ENCODE measurements at regions not wholly inside any gene's neighbourhood (a gene's known extent, or its start where the extent isn't known, plus 50 kb on each side); places are given as distances from the start of the nearest gene placed in this dataset.

DNA sequence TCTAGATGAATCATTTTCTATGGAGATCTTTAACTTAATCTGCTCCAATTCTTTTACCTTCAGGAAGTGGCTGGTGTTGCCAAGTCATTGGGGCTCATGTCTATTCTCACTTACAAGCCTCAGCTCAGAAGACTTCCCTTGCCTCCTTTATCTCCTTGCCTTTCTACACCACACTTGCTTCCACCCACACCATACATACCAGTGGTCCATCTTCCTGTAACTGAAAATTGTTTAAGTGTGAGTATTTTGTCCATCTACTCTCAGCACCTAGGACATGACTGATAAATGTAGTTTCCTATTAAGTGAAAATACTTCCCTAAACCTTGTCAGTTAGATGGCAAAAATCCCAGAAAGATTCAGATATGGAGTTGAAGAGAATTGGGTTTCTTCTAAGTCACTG is 199.7 kb upstream of the CPNE8 start:
- H3K27ac ChIP-seq (ENCODE audit: low read depth) = no peak overlapping the region
- H3K4me1 ChIP-seq (ENCODE audit: insufficient read depth) = no peaks in the 10 kb centered on the region
- no peak overlapping the region for H3K4me3 ChIP-seq (ENCODE audit: low read depth, low read length)
- DNase-seq (ENCODE audit: extremely low spot score) = no peak
- no peaks in the 10 kb centered on the region for H3K36me3 ChIP-seq (ENCODE audit: insufficient read depth)

DNA sequence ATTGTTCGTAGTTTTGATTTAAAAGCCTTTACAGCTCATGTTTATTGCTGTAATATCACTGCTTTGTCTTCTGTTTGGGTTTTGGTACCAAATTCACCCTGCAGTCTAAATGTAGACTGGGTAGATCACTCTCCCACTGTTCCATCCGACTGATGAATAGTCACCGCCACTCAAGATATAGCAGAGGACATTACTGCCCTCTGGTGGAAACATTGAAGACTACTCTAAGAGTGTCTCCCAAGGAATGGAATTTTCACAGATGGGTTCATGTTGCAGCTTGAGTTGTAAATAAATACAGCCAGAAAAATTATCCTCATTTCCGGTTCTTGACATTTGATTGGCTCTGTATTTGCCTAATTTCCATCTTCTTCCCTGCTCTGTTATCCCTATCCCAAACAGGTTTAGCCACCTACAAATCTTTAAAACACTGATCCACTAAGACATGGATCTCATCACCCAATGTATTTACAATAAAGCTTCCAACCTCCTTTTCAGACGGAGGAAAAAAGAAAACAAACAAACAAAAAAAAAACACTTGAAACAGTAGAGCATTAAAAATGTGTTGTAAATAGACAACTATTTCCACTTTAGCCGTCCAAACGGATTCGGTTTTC is 198.3 kb upstream of the CPNE8 start:
- 33% methylated on average over 8 of the region's 8 CpGs for WGBS
- peak; percentile 42 for DNase-seq (ENCODE audit: extremely low spot score)
- Histone ChIP-seq H3K4me1 (ENCODE audit: insufficient read depth) (no peaks in the 10 kb centered on the region), H3K4me3 (ENCODE audit: low read depth, low read length) (no peak overlapping the region), H3K36me3 (ENCODE audit: insufficient read depth) (no peaks in the 10 kb centered on the region), H3K27ac (ENCODE audit: low read depth) (no peak overlapping the region)

DNA sequence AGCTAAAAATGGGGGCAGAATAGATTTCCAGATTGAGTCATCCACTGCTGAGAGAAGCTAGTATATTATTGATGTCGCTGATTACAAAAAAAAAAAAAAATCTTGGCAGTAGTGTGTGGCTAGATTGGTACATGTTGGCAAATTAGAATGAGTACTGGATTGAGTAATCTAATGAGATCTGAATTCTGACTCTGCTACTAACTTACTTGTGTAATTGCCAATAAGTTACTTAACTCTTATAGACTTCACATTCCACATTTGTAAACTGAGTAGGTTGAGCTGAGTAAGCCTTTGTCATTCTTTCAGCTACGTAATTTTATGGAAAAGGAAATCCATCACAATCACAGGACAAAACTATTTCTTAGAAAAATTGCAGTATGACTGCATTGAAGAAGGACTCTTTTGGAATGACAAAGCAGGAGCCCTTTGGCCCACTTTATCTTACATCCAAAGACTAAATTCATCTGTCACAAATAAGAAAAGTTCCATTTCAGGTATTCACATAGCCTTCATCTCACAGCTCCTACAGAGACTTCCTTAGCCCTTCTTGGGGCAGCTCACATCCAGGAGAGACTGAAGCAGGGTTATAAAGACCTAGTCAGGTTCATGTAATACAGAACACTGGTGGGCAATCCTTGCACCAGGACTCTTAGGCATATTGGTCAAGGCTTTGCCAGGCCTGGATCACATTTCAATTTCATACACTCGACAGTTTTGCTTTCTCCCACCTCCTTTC is 197.3 kb upstream of the CPNE8 start:
- DNase-seq (ENCODE audit: extremely low spot score) = no peak
- H3K27ac ChIP-seq (ENCODE audit: low read depth) = no peak overlapping the region
- no peaks in the 10 kb centered on the region for H3K36me3 ChIP-seq (ENCODE audit: insufficient read depth)
- 77% methylated on average over 3 of the region's 3 CpGs for WGBS
- H3K4me3 ChIP-seq (ENCODE audit: low read depth, low read length) = no peak overlapping the region
- H3K4me1 ChIP-seq (ENCODE audit: insufficient read depth) = no peaks in the 10 kb centered on the region

DNA sequence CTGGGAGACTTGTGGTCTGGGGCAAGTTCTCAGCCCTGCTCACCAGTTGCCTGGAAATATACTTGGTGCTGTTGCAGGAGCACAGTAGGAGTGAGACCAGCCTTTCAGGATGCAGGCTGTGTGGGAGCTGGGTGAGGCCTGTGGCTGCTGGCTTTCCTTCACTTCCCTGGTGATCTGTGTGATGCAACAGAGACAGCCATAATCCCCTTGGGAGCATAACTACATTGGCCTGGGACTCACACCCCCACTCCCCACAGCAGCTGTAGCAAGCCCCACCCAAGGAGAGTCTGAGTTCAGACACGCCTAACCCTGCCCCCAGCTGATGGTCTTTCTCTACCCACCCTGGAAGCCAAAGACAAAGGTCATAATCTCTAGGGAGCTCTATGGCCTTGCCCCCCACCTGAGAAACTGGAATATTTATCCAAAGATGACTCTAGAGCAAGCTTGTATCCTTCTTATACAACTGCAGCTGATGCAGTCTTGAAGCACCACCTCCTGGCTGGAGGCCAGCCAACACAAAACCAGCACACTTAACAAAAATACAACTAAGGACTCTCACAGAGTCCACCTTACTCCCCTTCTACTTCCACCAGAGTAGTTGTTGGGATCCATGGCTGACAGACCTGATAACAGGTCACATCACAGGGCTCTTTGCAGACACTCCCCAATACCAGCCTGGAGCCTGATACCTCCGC is 190.4 kb upstream of the CPNE8 start:
- Histone ChIP-seq H3K4me3 (ENCODE audit: low read depth, low read length) (no peak overlapping the region), H3K27ac (ENCODE audit: low read depth) (no peak overlapping the region), H3K36me3 (ENCODE audit: insufficient read depth) (no peaks in the 10 kb centered on the region), H3K4me1 (ENCODE audit: insufficient read depth) (no peaks in the 10 kb centered on the region)
- 85% methylated on average over 2 of the region's 2 CpGs for WGBS
- DNase-seq (ENCODE audit: extremely low spot score) = no peak

DNA sequence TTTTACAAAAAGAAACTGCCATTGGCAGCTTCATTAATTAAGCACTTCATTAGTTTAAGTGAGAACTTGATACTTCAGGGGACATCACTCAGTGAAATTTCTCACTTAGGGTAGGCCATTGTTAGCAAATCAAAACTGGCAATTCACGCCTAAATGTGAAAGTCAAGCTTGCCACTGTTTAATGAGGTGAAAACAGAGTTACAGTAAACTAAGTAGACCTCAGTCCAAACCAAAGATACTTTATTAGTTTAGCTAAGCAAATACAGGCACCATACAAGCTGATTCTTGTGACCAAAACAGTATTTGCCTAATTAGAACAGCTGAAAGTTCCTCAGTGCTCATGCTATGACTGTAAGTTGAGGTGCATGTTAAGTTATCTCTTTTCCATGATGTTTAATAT is 176.5 kb upstream of the CPNE8 start:
- Histone ChIP-seq H3K4me3 (ENCODE audit: low read depth, low read length) (no peak overlapping the region), H3K4me1 (ENCODE audit: insufficient read depth) (no peaks in the 10 kb centered on the region), H3K36me3 (ENCODE audit: insufficient read depth) (no peaks in the 10 kb centered on the region), H3K27ac (ENCODE audit: low read depth) (no peak overlapping the region)
- DNase-seq (ENCODE audit: extremely low spot score) = no peak
- WGBS = 72% methylated on average over 1 of the region's 1 CpG

DNA sequence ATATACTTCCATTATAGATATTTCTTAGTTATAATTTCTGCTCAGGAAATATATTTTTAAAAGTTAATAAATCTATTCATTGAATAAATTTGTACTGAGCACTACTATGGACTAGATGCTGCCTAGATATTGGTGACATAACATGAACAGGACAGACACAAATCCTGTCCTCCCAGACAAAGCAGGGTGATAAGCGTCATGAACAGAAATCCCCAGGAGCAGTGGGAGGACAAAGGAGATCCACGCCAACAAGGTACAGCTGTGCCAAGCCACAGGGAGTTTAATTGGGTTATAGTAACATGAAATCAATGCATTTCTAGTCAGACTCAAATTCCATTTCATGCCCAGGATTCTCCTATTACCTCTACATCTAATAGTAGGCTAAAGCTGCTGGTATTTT is 171.8 kb upstream of the CPNE8 start:
- no peak for DNase-seq (ENCODE audit: extremely low spot score)
- no peak overlapping the region for H3K27ac ChIP-seq (ENCODE audit: low read depth)
- no peaks in the 10 kb centered on the region for H3K4me1 ChIP-seq (ENCODE audit: insufficient read depth)
- WGBS = 69% methylated on average over 2 of the region's 2 CpGs
- H3K4me3 ChIP-seq (ENCODE audit: low read depth, low read length) = no peak overlapping the region
- no peaks in the 10 kb centered on the region for H3K36me3 ChIP-seq (ENCODE audit: insufficient read depth)

DNA sequence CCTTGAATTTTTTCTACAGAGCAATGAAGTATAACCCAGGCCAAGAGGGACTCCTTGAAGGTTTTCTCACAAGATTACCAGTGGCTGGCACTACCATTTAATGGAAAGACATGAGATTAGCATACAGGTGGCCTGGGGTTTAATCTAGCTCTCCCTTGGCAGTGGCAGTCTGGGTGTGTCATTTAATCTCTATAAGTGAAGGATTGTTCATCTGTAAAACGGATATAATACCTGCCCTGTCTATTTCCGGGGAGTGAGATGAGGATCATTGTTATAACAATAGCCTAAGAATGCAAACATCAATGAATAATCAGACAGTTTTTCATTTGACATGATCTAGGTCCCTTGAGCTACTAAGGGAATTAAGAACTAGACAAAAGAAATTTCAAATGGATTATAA is 168.7 kb upstream of the CPNE8 start:
- Histone ChIP-seq H3K4me1 (ENCODE audit: insufficient read depth) (no peaks in the 10 kb centered on the region), H3K4me3 (ENCODE audit: low read depth, low read length) (no peak overlapping the region), H3K27ac (ENCODE audit: low read depth) (no peak overlapping the region), H3K36me3 (ENCODE audit: insufficient read depth) (no peaks in the 10 kb centered on the region)
- 69% methylated on average over 2 of the region's 2 CpGs for WGBS
- DNase-seq (ENCODE audit: extremely low spot score) = no peak

DNA sequence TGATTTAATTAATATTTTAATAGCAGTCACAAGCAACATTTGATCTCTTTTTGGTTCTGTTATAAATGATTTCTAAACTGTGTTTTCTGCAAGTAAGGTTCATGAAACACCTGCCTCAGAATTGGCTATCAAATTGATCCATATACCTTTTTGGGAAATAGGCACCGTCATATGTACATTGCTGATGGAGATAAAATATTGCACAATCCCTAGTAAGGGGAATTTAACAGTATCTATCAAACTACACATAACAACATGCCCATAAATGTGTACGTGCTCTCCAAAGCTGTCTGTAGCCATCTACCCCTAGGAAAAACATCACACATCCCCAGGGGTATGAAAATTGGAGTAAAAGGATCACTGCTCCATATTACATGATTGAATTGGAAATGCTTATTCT is 167.3 kb upstream of the CPNE8 start:
- H3K36me3 ChIP-seq (ENCODE audit: insufficient read depth) = no peaks in the 10 kb centered on the region
- H3K27ac ChIP-seq (ENCODE audit: low read depth) = no peak overlapping the region
- 50% methylated on average over 2 of the region's 2 CpGs for WGBS
- DNase-seq (ENCODE audit: extremely low spot score) = no peak
- no peaks in the 10 kb centered on the region for H3K4me1 ChIP-seq (ENCODE audit: insufficient read depth)
- H3K4me3 ChIP-seq (ENCODE audit: low read depth, low read length) = no peak overlapping the region

DNA sequence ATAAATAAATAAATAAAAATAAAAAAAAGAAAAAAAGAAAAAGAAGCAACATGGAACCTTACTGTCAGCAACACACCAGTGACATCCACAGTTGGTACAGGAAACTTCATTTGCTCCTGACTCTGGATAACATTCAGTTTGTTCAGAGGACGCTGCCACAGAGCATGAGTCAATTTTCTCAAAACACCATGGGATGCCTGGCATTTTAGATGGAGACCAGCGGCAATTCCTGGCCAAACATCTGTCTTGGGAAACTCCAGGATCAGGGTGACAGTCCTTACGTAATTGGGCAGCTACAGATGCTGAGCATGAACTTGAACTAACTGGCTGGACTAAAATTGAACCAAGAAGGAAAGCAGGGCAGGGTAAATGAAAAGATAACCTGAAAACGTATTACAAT is 166.2 kb upstream of the CPNE8 start:
- WGBS = 74% methylated on average over 4 of the region's 4 CpGs
- Histone ChIP-seq H3K4me1 (ENCODE audit: insufficient read depth) (no peaks in the 10 kb centered on the region), H3K4me3 (ENCODE audit: low read depth, low read length) (no peak overlapping the region), H3K36me3 (ENCODE audit: insufficient read depth) (no peaks in the 10 kb centered on the region), H3K27ac (ENCODE audit: low read depth) (no peak overlapping the region)
- DNase-seq (ENCODE audit: extremely low spot score) = no peak

DNA sequence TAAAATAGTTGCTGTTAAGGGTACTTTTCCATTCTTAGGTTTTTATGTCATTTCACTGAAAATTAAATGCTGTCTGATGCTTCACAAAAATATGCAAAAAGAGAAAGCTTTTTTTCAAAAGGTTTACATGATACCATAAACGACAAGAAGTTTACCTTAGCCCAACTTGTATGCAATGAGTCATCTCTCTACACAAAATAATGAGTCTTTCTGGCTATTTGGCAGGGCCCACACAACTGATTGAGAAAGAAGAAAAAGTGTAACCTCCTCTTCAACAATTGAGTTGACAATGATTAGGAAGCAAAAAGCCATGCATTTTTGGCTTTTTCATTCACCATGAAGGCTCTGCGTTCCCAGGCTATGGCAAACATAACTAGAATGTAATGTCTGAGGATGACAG is 165.4 kb upstream of the CPNE8 start:
- H3K4me1 ChIP-seq (ENCODE audit: insufficient read depth) = no peaks in the 10 kb centered on the region
- no peak for DNase-seq (ENCODE audit: extremely low spot score)
- H3K27ac ChIP-seq (ENCODE audit: low read depth) = no peak overlapping the region
- no peak overlapping the region for H3K4me3 ChIP-seq (ENCODE audit: low read depth, low read length)
- H3K36me3 ChIP-seq (ENCODE audit: insufficient read depth) = no peaks in the 10 kb centered on the region
- 64% methylated on average over 2 of the region's 2 CpGs for WGBS

DNA sequence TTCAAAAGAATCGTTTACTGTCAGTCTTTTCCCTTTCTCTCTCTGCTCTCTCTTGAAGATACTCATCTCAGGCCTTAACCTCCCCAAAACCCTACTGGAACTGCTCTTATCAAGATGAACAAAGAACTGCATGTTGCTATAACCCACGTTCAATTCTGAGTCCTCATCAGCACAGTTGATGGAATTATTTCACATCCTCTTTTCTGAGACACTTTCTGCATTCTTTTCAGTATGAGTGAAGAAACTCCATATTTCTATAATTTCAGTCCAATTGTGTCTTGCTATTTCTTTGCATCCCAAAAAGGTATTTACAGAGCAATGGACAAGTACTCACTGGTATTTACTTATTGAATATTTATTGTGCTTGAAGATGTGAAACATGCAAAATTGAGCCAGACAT is 160.1 kb upstream of the CPNE8 start:
- H3K27ac ChIP-seq (ENCODE audit: low read depth) = no peak overlapping the region
- DNase-seq (ENCODE audit: extremely low spot score) = no peak
- no peaks in the 10 kb centered on the region for H3K36me3 ChIP-seq (ENCODE audit: insufficient read depth)
- H3K4me3 ChIP-seq (ENCODE audit: low read depth, low read length) = no peak overlapping the region
- 63% methylated on average over 2 of the region's 2 CpGs for WGBS
- no peaks in the 10 kb centered on the region for H3K4me1 ChIP-seq (ENCODE audit: insufficient read depth)

DNA sequence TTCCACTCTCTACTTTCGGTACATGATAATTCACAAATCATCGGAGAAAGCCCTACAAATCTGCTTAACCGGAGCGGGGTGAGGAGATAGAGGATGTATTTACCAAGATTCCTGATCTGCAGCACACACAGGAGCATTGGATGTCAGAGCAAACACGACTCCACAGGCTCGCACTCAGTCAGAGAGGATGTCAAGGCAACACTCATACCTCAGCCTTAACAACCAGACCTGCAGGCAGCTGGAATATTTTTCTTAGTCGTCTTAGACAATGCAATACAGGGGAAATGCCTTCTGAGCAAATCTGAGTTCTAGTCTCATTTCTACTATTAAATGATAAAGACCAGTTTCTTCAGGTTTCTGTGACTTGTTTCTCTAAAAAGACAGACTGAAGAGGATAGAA is 159.3 kb upstream of the CPNE8 start:
- H3K4me1 ChIP-seq (ENCODE audit: insufficient read depth) = no peaks in the 10 kb centered on the region
- H3K36me3 ChIP-seq (ENCODE audit: insufficient read depth) = no peaks in the 10 kb centered on the region
- 59% methylated on average over 7 of the region's 7 CpGs for WGBS
- no peak overlapping the region for H3K4me3 ChIP-seq (ENCODE audit: low read depth, low read length)
- no peak overlapping the region for H3K27ac ChIP-seq (ENCODE audit: low read depth)
- no peak for DNase-seq (ENCODE audit: extremely low spot score)

DNA sequence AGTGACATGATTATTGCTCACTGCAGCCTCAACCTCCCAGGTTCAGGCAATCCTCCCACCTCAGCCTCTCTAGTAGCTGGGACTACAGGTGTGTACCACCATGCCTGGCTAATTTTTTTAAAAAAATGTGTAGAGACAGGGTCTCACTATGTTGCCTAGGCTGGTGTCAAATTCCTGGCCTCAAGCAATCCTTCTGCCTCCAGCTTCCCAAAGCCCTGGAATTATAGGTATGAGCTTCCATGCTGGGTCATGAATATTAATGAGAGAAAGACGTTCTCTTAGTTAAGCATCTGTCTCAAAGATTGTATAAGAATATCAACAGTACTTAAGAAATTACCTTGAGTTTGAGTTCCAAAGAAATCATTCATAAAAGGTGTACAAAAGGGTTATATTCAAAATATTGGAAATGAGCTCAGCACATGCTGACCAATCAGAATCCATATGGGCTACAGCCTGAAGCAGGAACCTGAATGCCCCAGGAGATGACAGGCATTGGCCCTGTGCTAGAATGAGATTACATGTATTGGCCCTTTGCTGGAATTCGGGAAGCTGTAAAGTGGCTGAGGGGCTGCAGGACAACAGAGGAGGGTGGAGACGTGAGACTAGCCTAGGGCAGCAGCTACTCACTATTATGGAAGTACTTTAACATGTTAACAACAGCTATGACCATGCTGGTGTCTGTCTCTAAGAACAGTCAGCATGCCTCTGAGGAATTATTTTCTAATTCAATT is 157.0 kb upstream of the CPNE8 start:
- Histone ChIP-seq H3K27ac (ENCODE audit: low read depth) (no peak overlapping the region), H3K36me3 (ENCODE audit: insufficient read depth) (no peaks in the 10 kb centered on the region), H3K4me1 (ENCODE audit: insufficient read depth) (no peaks in the 10 kb centered on the region), H3K4me3 (ENCODE audit: low read depth, low read length) (no peak overlapping the region)
- DNase-seq (ENCODE audit: extremely low spot score) = no peak
- WGBS = 59% methylated on average over 3 of the region's 3 CpGs

DNA sequence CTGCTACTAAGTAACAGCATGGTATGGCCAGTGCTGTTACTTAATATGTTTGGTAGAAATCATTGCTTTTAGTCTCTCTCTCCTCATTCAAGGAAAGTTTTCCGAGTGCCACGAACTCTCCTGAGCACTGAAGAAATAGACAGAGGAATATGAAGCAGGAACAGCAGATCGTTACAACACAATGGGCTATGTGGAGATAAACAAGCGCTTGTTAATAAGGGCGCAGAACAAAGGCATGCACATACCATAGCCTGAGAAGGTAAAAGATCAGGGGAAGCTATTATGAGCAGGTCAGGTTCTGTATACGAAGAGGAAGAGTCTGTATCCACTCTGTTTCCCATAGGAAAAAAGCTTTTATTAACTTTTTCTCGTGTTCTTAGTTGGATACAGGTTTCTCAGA is 156.2 kb upstream of the CPNE8 start:
- 76% methylated on average over 7 of the region's 7 CpGs for WGBS
- DNase-seq (ENCODE audit: extremely low spot score) = no peak
- H3K36me3 ChIP-seq (ENCODE audit: insufficient read depth) = no peaks in the 10 kb centered on the region
- no peaks in the 10 kb centered on the region for H3K4me1 ChIP-seq (ENCODE audit: insufficient read depth)
- no peak overlapping the region for H3K4me3 ChIP-seq (ENCODE audit: low read depth, low read length)
- no peak overlapping the region for H3K27ac ChIP-seq (ENCODE audit: low read depth)

All from urinary bladder (tissue), 3 donors.